PC-9 (cell line): ENCODE measurements at regions not wholly inside any gene's neighbourhood (a gene's known extent, or its start where the extent isn't known, plus 50 kb on each side); places are given as distances from the start of the nearest gene placed in this dataset.

ENCODE experiments used
- BruUV-seq: library from RNA; stranded (reverse); fragments of 400-500 nt; replicated peaks from 2 replicates; lab custom pipeline; 2021; lab: Mats Ljungman, UMichigan
- CTCF ChIA-PET: fragments of 300-600 bp; sonication (Branson Sonifier 250); formaldehyde crosslinking; loops from one replicate; lab custom pipeline; 2022; ENCODE audit warnings: antibody characterized with exemption; lab: Charles Lee
- POLR2A ChIA-PET: fragments of 300-600 bp; sonication (Branson Sonifier 250); formaldehyde crosslinking; loops from one replicate; lab custom pipeline; 2022; ENCODE audit warnings: antibody characterized with exemption; ENCODE audit not compliant: unreplicated experiment; lab: Charles Lee
- DNase-seq, 2 experiments: peaks; one replicate each; pipeline versions ENCODE4 v3.0.0 to v3.0.0-alpha.2; 2015 to 2022; ENCODE audit warnings: mixed read lengths in 1 of 2
- H2AFZ ChIP-seq: fragments of 200-600 bp; sonication (generic); 2 replicates; pipeline ENCODE4 v1.8.1; 2017; ENCODE audit warnings: antibody characterized with exemption
- H3F3A ChIP-seq: fragments of 200-600 bp; sonication (generic); 2 replicates; pipeline ENCODE4 v1.8.1; 2017; ENCODE audit warnings: antibody characterized with exemption, mild to moderate bottlenecking, low read depth; ENCODE audit not compliant: insufficient read depth
- H3K27ac ChIP-seq: fragments of 200-600 bp; sonication (generic); 2 replicates; pipeline ENCODE4 v1.6.1; 2016; ENCODE audit warnings: mixed run types
- H3K27me3 ChIP-seq: fragments of 200-600 bp; sonication (generic); 2 replicates; pipeline ENCODE4 v1.6.1; 2016; ENCODE audit warnings: low read depth, mixed run types; ENCODE audit not compliant: insufficient read depth
- H3K36me3 ChIP-seq: fragments of 200-600 bp; sonication (generic); 2 replicates; pipeline ENCODE4 v1.6.1; 2016; ENCODE audit warnings: low read depth, mixed run types
- H3K4me1 ChIP-seq: fragments of 200-600 bp; sonication (generic); replicated peaks from 2 replicates; pipeline ENCODE4 v1.6.1; 2016; ENCODE audit warnings: mixed run types; ENCODE audit not compliant: insufficient read depth
- H3K4me2 ChIP-seq: fragments of 200-600 bp; sonication (generic); 2 replicates; pipeline ENCODE4 v1.6.1; 2017; ENCODE audit warnings: mixed run types
- H3K4me3 ChIP-seq: fragments of 200-600 bp; sonication (generic); 2 replicates; pipeline ENCODE4 v1.6.1; 2016; ENCODE audit warnings: mixed run types
- H3K79me2 ChIP-seq: fragments of 200-600 bp; sonication (generic); 2 replicates; pipeline ENCODE4 v1.6.1; 2017; ENCODE audit warnings: low read depth, mixed run types
- H3K9me2 ChIP-seq: fragments of 200-600 bp; sonication (generic); 2 replicates; pipeline ENCODE4 v1.8.1; 2017; ENCODE audit warnings: mild to moderate bottlenecking; ENCODE audit not compliant: insufficient read depth
- H3K9me3 ChIP-seq: fragments of 200-600 bp; sonication (generic); 2 replicates; pipeline ENCODE4 v1.8.1; 2016; ENCODE audit warnings: low read depth; ENCODE audit not compliant: insufficient read depth
- H4K20me1 ChIP-seq: fragments of 200-600 bp; sonication (generic); 2 replicates; pipeline ENCODE4 v1.8.1; 2017; ENCODE audit not compliant: insufficient read depth
- CTCF ChIP-seq: fragments of 200-600 bp; sonication (generic); conservative IDR thresholded peaks from 2 replicates; pipeline ENCODE4 v1.6.1; 2017; ENCODE audit warnings: mixed run types, antibody characterized with exemption, mild to moderate bottlenecking, moderate library complexity
- EZH2 ChIP-seq: fragments of 200-600 bp; sonication (generic); IDR thresholded peaks from 2 replicates; pipeline ENCODE4 v1.8.0; 2017; ENCODE audit warnings: antibody characterized with exemption, low read depth
- intact Hi-C: fragments of 100-400 bp; cut with micrococcal nuclease; formaldehyde crosslinking; loops from one replicate; pipeline ENCODE4 v1.10.0; 2022; ENCODE audit not compliant: unreplicated experiment

GRCh38 chr13:94896719-94897317 lies 184.5 kb upstream of the SOX21 start:
- Histone ChIP-seq H3K4me3 (no peak overlapping the region), H4K20me1 (no peaks in the 10 kb centered on the region), H3K4me2 (no peak overlapping the region), H3K9me2 (no peaks in the 10 kb centered on the region), H3F3A (no peaks in the 10 kb centered on the region), H3K27me3 (peaks cover 27% of the 10 kb centered on the region; the same call in 1 of the 2 replicates), H3K9me3 (no peaks in the 10 kb centered on the region), H3K36me3 (no peaks in the 10 kb centered on the region), H3K79me2 (no peaks in the 10 kb centered on the region), H3K4me1 (no peaks in the 10 kb centered on the region), H2AFZ (no peak overlapping the region), H3K27ac (no peak overlapping the region)
- intact Hi-C loops, result no loop called here
- BruUV-seq, result no TSS peak
- CTCF ChIA-PET, result no interaction called here
- TF ChIP-seq CTCF (no peak), EZH2 (no peak)
- POLR2A ChIA-PET, result no interaction called here
- DNase-seq, result no peak

- TF ChIP-seq EZH2 (no peak), CTCF (no peak)
- Histone ChIP-seq H2AFZ (no peak overlapping the region), H3K36me3 (no peaks in the 10 kb centered on the region), H3K27ac (no peak overlapping the region), H4K20me1 (no peaks in the 10 kb centered on the region), H3K27me3 (peaks cover 32% of the 10 kb centered on the region; the same call in 1 of the 2 replicates), H3K9me2 (no peaks in the 10 kb centered on the region), H3F3A (no peaks in the 10 kb centered on the region), H3K4me2 (no peak overlapping the region), H3K9me3 (no peaks in the 10 kb centered on the region), H3K4me3 (no peak overlapping the region), H3K4me1 (no peaks in the 10 kb centered on the region), H3K79me2 (no peaks in the 10 kb centered on the region)
- POLR2A ChIA-PET, result no interaction called here
- DNase-seq, result no peak
- BruUV-seq, result no TSS peak
- intact Hi-C loops, result no loop called here
- CTCF ChIA-PET, result no interaction called here
Observed at GRCh38 chr13:94896238-94896637, 183.9 kb upstream of the SOX21 start.

GRCh38 chr13:94886191-94886590 lies 173.8 kb upstream of the SOX21 start:
- Histone ChIP-seq H3F3A (no peaks in the 10 kb centered on the region), H3K79me2 (no peaks in the 10 kb centered on the region), H3K36me3 (no peaks in the 10 kb centered on the region), H3K9me2 (no peaks in the 10 kb centered on the region), H3K9me3 (no peaks in the 10 kb centered on the region; the same call in 1 of the 2 replicates), H2AFZ (no peak overlapping the region), H3K27ac (no peak overlapping the region), H3K4me2 (no peak overlapping the region), H4K20me1 (no peaks in the 10 kb centered on the region), H3K27me3 (peaks cover 35% of the 10 kb centered on the region), H3K4me1 (no peaks in the 10 kb centered on the region), H3K4me3 (no peak overlapping the region)
- POLR2A ChIA-PET, result no interaction called here
- CTCF ChIA-PET, result no interaction called here
- DNase-seq, result no peak
- no peak for TF ChIP-seq EZH2
- no peak for TF ChIP-seq CTCF
- intact Hi-C loops, result no loop called here
- BruUV-seq, result no TSS peak
